ENCODE measurements at regions not wholly inside any gene's neighbourhood (a gene's known extent, or its start where the extent isn't known, plus 50 kb on each side); places are given as distances from the start of the nearest gene placed in this dataset.
A peak's percentile ranks its signal among the peaks of the same experiment; 100 is the strongest.

- Histone ChIP-seq H3K9me3 (ENCODE audit: control insufficient read depth, low read length) (no peaks in the 10 kb centered on the region), H3K27me3 (ENCODE audit: control insufficient read depth, insufficient read depth) (no peaks in the 10 kb centered on the region), H3K27ac (ENCODE audit: low read length) (no peak overlapping the region), H3K4me3 (ENCODE audit: low read length) (no peak overlapping the region), H3K4me1 (ENCODE audit: control insufficient read depth, insufficient read depth, low read length) (no peaks in the 10 kb centered on the region)
- 90% methylated on average over 9 of the region's 9 CpGs for WGBS
- intact Hi-C loops (cut with DNase I), result no loop called here
- DNase-seq (no peak), ATAC-seq (no peak)
These were observed 335.4 kb upstream of the FAT1 start for GRCh38 chr4:187059021-187059420.

- no peak for DNase-seq
- WGBS, result 40% methylated on average over 4 of the region's 4 CpGs
- intact Hi-C loops (cut with DNase I), result no loop called here
These were observed 336.2 kb upstream of the FAT1 start for GRCh38 chr4:187059895-187060294.

GRCh38 chr4:187060551-187060950 is 336.9 kb upstream of the FAT1 start:
- 84% methylated on average over 14 of the region's 14 CpGs for WGBS
- ATAC-seq, result no peak
- Histone ChIP-seq H3K4me3 (ENCODE audit: low read length) (no peak overlapping the region), H3K9me3 (ENCODE audit: control insufficient read depth, low read length) (no peaks in the 10 kb centered on the region), H3K4me1 (ENCODE audit: control insufficient read depth, insufficient read depth, low read length) (no peaks in the 10 kb centered on the region), H3K27me3 (ENCODE audit: control insufficient read depth, insufficient read depth) (no peaks in the 10 kb centered on the region), H3K27ac (ENCODE audit: low read length) (no peak overlapping the region)
- intact Hi-C loops (cut with DNase I), result no loop called here
- DNase-seq, result no peak

More at GRCh38 chr4:187059895-187060294, 336.2 kb upstream of the FAT1 start:
- no peak overlapping the region for H3K27ac ChIP-seq (ENCODE audit: low read length)
- no peaks in the 10 kb centered on the region for H3K27me3 ChIP-seq (ENCODE audit: control insufficient read depth, insufficient read depth)
- no peaks in the 10 kb centered on the region for H3K9me3 ChIP-seq (ENCODE audit: control insufficient read depth, low read length)
- no peaks in the 10 kb centered on the region for H3K4me1 ChIP-seq (ENCODE audit: control insufficient read depth, insufficient read depth, low read length)
- no peak overlapping the region for H3K4me3 ChIP-seq (ENCODE audit: low read length)
- ATAC-seq, result no peak

- ATAC-seq (no peak), DNase-seq (no peak)
- intact Hi-C loops (cut with DNase I), result no loop called here
- Histone ChIP-seq H3K9me3 (ENCODE audit: control insufficient read depth, low read length) (no peaks in the 10 kb centered on the region), H3K27me3 (ENCODE audit: control insufficient read depth, insufficient read depth) (no peaks in the 10 kb centered on the region), H3K4me3 (ENCODE audit: low read length) (no peak overlapping the region), H3K27ac (ENCODE audit: low read length) (no peak overlapping the region), H3K4me1 (ENCODE audit: control insufficient read depth, insufficient read depth, low read length) (no peaks in the 10 kb centered on the region)
- WGBS, result 82% methylated on average over 26 of the region's 26 CpGs
These were observed 339.6 kb upstream of the FAT1 start for GRCh38 chr4:187063251-187063650.

- intact Hi-C loops (cut with DNase I), result no loop called here
- ATAC-seq (no peak), DNase-seq (no peak)
- H3K9me3 ChIP-seq (ENCODE audit: control insufficient read depth, low read length), result no peaks in the 10 kb centered on the region
- H3K4me1 ChIP-seq (ENCODE audit: control insufficient read depth, insufficient read depth, low read length), result no peaks in the 10 kb centered on the region
- H3K27ac ChIP-seq (ENCODE audit: low read length), result no peak overlapping the region
- H3K27me3 ChIP-seq (ENCODE audit: control insufficient read depth, insufficient read depth), result no peaks in the 10 kb centered on the region
- 93% methylated on average over 30 of the region's 30 CpGs for WGBS
- H3K4me3 ChIP-seq (ENCODE audit: low read length), result no peak overlapping the region
These were observed 340.4 kb upstream of the FAT1 start for GRCh38 chr4:187064033-187064432.

- WGBS, result 39% methylated on average over 1 of the region's 1 CpG
- no peak for ATAC-seq
- intact Hi-C loops (cut with DNase I), result no loop called here
These were observed 341.7 kb upstream of the FAT1 start for GRCh38 chr4:187065396-187065795.

GRCh38 chr4:187065806-187066205 is 342.1 kb upstream of the FAT1 start:
- Histone ChIP-seq H3K9me3 (ENCODE audit: control insufficient read depth, low read length) (no peaks in the 10 kb centered on the region), H3K27me3 (ENCODE audit: control insufficient read depth, insufficient read depth) (no peaks in the 10 kb centered on the region), H3K4me1 (ENCODE audit: control insufficient read depth, insufficient read depth, low read length) (no peaks in the 10 kb centered on the region), H3K4me3 (ENCODE audit: low read length) (no peak overlapping the region), H3K27ac (ENCODE audit: low read length) (no peak overlapping the region)
- intact Hi-C loops (cut with DNase I), result no loop called here
- ATAC-seq, result no peak
- no peak for DNase-seq
- 80% methylated on average over 13 of the region's 13 CpGs for WGBS

More at GRCh38 chr4:187065396-187065795, 341.7 kb upstream of the FAT1 start:
- no peak overlapping the region for H3K4me3 ChIP-seq (ENCODE audit: low read length)
- H3K27me3 ChIP-seq (ENCODE audit: control insufficient read depth, insufficient read depth), result no peaks in the 10 kb centered on the region
- no peaks in the 10 kb centered on the region for H3K9me3 ChIP-seq (ENCODE audit: control insufficient read depth, low read length)
- H3K4me1 ChIP-seq (ENCODE audit: control insufficient read depth, insufficient read depth, low read length), result no peaks in the 10 kb centered on the region
- H3K27ac ChIP-seq (ENCODE audit: low read length), result no peak overlapping the region
- DNase-seq, result no peak

- H3K9me3 ChIP-seq (ENCODE audit: control insufficient read depth, low read length), result no peaks in the 10 kb centered on the region
- WGBS, result 67% methylated on average over 10 of the region's 10 CpGs
- ATAC-seq (no peak), DNase-seq (peak in 2 of 3 donors; percentile 18 to 56)
- intact Hi-C loops (cut with DNase I), result no loop called here
- no peaks in the 10 kb centered on the region for H3K4me1 ChIP-seq (ENCODE audit: control insufficient read depth, insufficient read depth, low read length)
- H3K27ac ChIP-seq (ENCODE audit: low read length), result no peak overlapping the region
- H3K4me3 ChIP-seq (ENCODE audit: low read length), result no peak overlapping the region
- H3K27me3 ChIP-seq (ENCODE audit: control insufficient read depth, insufficient read depth), result no peaks in the 10 kb centered on the region
These were observed 345.7 kb upstream of the FAT1 start for GRCh38 chr4:187069398-187069797.

- Histone ChIP-seq H3K27ac (ENCODE audit: low read length) (no peak overlapping the region), H3K9me3 (ENCODE audit: control insufficient read depth, low read length) (no peaks in the 10 kb centered on the region), H3K27me3 (ENCODE audit: control insufficient read depth, insufficient read depth) (no peaks in the 10 kb centered on the region), H3K4me3 (ENCODE audit: low read length) (no peak overlapping the region), H3K4me1 (ENCODE audit: control insufficient read depth, insufficient read depth, low read length) (no peaks in the 10 kb centered on the region)
- DNase-seq (no peak), ATAC-seq (no peak)
- intact Hi-C loops (cut with DNase I), result no loop called here
- 87% methylated on average over 3 of the region's 3 CpGs for WGBS
These were observed 346.5 kb upstream of the FAT1 start for GRCh38 chr4:187070158-187070557.

GRCh38 chr4:187070740-187071139 is 347.1 kb upstream of the FAT1 start:
- H3K9me3 ChIP-seq (ENCODE audit: control insufficient read depth, low read length), result no peaks in the 10 kb centered on the region
- H3K4me3 ChIP-seq (ENCODE audit: low read length), result no peak overlapping the region
- no peak overlapping the region for H3K27ac ChIP-seq (ENCODE audit: low read length)
- DNase-seq (no peak), ATAC-seq (no peak)
- WGBS, result 73% methylated on average over 1 of the region's 1 CpG
- intact Hi-C loops (cut with DNase I), result no loop called here
- H3K27me3 ChIP-seq (ENCODE audit: control insufficient read depth, insufficient read depth), result no peaks in the 10 kb centered on the region
- no peaks in the 10 kb centered on the region for H3K4me1 ChIP-seq (ENCODE audit: control insufficient read depth, insufficient read depth, low read length)

GRCh38 chr4:187071946-187072600 is 348.4 kb upstream of the FAT1 start:
- H3K4me1 ChIP-seq (ENCODE audit: control insufficient read depth, insufficient read depth, low read length), result no peaks in the 10 kb centered on the region
- 64% methylated on average over 11 of the region's 11 CpGs for WGBS
- H3K27ac ChIP-seq (ENCODE audit: low read length), result no peak overlapping the region
- DNase-seq (no peak), ATAC-seq (no peak)
- no peak overlapping the region for H3K4me3 ChIP-seq (ENCODE audit: low read length)
- H3K27me3 ChIP-seq (ENCODE audit: control insufficient read depth, insufficient read depth), result no peaks in the 10 kb centered on the region
- intact Hi-C loops (cut with DNase I), result no loop called here
- no peaks in the 10 kb centered on the region for H3K9me3 ChIP-seq (ENCODE audit: control insufficient read depth, low read length)

- intact Hi-C loops (cut with DNase I), result no loop called here
- no peak overlapping the region for H3K4me3 ChIP-seq (ENCODE audit: low read length)
- DNase-seq, result no peak
- no peaks in the 10 kb centered on the region for H3K27me3 ChIP-seq (ENCODE audit: control insufficient read depth, insufficient read depth)
- WGBS, result 88% methylated on average over 7 of the region's 7 CpGs
- no peaks in the 10 kb centered on the region for H3K4me1 ChIP-seq (ENCODE audit: control insufficient read depth, insufficient read depth, low read length)
- H3K9me3 ChIP-seq (ENCODE audit: control insufficient read depth, low read length), result no peaks in the 10 kb centered on the region
- no peak for ATAC-seq
- no peak overlapping the region for H3K27ac ChIP-seq (ENCODE audit: low read length)
These were observed 350.2 kb upstream of the FAT1 start for GRCh38 chr4:187073820-187074219.

Data from right cardiac atrium (tissue), 5 donors.